ENCODE measurements at regions not wholly inside any gene's neighbourhood (a gene's known extent, or its start where the extent isn't known, plus 50 kb on each side); places are given as distances from the start of the nearest gene placed in this dataset.

DNA sequence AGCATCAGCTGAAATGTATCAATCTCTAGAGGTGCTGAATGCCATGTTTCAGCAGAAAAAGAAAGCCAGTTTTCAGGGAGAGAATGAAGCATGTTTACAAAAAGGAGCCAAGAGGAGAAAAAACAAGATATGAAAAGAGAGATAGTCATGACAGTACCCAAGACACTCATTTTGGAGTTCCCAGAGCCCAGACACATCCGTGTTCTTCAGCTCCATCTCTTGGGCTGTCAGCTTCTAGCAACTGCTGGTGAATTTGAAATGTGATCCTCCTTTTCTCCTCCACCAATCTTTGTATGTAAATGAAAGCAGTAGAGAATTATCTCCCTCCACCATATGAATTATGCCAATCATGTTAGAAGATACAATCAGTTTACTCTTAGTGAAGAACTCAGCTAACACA, 93.0 kb upstream of the SLC25A36 start:
- no peak for TF ChIP-seq KLF7 (tag by site-specific recombination; IDR thresholded peaks at IDR 0.05; ENCODE audit: borderline replicate concordance)
- TF ChIP-seq, protein P1, sequence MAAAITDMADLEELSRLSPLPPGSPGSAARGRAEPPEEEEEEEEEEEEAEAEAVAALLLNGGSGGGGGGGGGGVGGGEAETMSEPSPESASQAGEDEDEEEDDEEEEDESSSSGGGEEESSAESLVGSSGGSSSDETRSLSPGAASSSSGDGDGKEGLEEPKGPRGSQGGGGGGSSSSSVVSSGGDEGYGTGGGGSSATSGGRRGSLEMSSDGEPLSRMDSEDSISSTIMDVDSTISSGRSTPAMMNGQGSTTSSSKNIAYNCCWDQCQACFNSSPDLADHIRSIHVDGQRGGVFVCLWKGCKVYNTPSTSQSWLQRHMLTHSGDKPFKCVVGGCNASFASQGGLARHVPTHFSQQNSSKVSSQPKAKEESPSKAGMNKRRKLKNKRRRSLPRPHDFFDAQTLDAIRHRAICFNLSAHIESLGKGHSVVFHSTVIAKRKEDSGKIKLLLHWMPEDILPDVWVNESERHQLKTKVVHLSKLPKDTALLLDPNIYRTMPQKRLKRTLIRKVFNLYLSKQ (tag by site-specific recombination; IDR thresholded peaks at IDR 0.05; ENCODE audit: borderline replicate concordance), result no peak
- no peak for TF ChIP-seq ZEB2 (tag by site-specific recombination; IDR thresholded peaks at IDR 0.05)
- TF ChIP-seq ZNF138 (tag by site-specific recombination; IDR thresholded peaks at IDR 0.05; ENCODE audit: borderline replicate concordance), result no peak
- TF ChIP-seq KLF1 (tag by site-specific recombination; IDR thresholded peaks at IDR 0.05), result no peak
- no peak for TF ChIP-seq ZNF664 (tag by site-specific recombination; IDR thresholded peaks at IDR 0.05)
- no peak for TF ChIP-seq ZNF169 (tag by site-specific recombination; IDR thresholded peaks at IDR 0.05)
- TF ChIP-seq ZNF223 (tag by site-specific recombination; IDR thresholded peaks at IDR 0.05), result no peak
- TF ChIP-seq, protein P2, sequence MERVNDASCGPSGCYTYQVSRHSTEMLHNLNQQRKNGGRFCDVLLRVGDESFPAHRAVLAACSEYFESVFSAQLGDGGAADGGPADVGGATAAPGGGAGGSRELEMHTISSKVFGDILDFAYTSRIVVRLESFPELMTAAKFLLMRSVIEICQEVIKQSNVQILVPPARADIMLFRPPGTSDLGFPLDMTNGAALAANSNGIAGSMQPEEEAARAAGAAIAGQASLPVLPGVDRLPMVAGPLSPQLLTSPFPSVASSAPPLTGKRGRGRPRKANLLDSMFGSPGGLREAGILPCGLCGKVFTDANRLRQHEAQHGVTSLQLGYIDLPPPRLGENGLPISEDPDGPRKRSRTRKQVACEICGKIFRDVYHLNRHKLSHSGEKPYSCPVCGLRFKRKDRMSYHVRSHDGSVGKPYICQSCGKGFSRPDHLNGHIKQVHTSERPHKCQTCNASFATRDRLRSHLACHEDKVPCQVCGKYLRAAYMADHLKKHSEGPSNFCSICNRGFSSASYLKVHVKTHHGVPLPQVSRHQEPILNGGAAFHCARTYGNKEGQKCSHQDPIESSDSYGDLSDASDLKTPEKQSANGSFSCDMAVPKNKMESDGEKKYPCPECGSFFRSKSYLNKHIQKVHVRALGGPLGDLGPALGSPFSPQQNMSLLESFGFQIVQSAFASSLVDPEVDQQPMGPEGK (tag by site-specific recombination; IDR thresholded peaks at IDR 0.05), result no peak
- TF ChIP-seq, protein P3, sequence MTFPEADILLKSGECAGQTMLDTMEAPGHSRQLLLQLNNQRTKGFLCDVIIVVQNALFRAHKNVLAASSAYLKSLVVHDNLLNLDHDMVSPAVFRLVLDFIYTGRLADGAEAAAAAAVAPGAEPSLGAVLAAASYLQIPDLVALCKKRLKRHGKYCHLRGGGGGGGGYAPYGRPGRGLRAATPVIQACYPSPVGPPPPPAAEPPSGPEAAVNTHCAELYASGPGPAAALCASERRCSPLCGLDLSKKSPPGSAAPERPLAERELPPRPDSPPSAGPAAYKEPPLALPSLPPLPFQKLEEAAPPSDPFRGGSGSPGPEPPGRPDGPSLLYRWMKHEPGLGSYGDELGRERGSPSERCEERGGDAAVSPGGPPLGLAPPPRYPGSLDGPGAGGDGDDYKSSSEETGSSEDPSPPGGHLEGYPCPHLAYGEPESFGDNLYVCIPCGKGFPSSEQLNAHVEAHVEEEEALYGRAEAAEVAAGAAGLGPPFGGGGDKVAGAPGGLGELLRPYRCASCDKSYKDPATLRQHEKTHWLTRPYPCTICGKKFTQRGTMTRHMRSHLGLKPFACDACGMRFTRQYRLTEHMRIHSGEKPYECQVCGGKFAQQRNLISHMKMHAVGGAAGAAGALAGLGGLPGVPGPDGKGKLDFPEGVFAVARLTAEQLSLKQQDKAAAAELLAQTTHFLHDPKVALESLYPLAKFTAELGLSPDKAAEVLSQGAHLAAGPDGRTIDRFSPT (tag by site-specific recombination; IDR thresholded peaks at IDR 0.05), result no peak
- CTCF ChIA-PET, result no interaction called here

DNA sequence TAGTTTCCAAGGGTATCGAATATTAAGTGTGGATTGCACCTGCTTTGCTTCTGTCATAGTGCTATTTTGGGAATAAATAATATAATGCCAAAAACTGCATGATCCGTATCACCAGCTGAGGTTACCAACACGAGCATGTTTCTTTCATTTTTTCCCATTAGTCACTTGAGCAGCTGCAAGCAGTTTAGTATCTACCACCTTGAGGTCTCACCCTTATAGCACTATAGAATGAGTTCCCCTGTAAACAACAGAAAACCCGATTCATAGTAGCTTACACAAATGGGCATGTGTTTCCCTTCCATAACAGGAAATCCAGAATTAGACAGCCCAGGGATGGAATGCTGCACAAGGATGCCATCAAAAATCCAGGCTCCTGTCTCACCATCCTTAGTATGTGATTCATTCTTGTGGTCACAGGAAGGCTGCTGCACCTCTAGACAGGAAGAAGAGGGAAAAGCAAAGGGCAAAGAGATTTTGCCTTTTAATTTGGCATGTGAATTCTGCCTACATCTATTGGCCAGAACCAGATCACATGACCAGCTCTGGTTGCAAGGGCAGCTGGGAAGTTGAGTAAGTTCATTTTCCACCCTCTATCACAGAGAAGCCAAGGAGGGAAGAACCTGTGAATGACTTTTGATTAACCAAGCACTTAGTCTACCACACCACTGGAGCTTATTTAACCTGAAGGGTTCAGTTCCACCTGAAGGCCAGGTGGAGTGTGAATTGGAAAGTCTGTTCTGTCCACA, 91.3 kb upstream of the SLC25A36 start:
- H3K36me3 ChIP-seq (ENCODE audit: control insufficient read depth in 2 of 2, insufficient read depth in 1 of 2, low read length in 2 of 2), result no peaks in the 10 kb centered on the region
- ChIA-PET CTCF (interaction anchor here (0.7 kb wide), 1 partner anchor 381 kb away, joined by 3 read pairs; no protein-coding TSS in a partner anchor), POLR2A (no interaction called here)
- no peaks in the 10 kb centered on the region for H3K4me1 ChIP-seq (ENCODE audit: control insufficient read depth, insufficient read depth, low read length)
- no peak overlapping the region for H3K27ac ChIP-seq (ENCODE audit: extremely low read depth, low read depth, low read length)
- no peaks in the 10 kb centered on the region for H3K9me3 ChIP-seq (ENCODE audit: control insufficient read depth, insufficient read depth, low read depth, low read length)
- no peak overlapping the region for H3K4me3 ChIP-seq (ENCODE audit: low read depth, low read length)
- TF ChIP-seq, protein P4, sequence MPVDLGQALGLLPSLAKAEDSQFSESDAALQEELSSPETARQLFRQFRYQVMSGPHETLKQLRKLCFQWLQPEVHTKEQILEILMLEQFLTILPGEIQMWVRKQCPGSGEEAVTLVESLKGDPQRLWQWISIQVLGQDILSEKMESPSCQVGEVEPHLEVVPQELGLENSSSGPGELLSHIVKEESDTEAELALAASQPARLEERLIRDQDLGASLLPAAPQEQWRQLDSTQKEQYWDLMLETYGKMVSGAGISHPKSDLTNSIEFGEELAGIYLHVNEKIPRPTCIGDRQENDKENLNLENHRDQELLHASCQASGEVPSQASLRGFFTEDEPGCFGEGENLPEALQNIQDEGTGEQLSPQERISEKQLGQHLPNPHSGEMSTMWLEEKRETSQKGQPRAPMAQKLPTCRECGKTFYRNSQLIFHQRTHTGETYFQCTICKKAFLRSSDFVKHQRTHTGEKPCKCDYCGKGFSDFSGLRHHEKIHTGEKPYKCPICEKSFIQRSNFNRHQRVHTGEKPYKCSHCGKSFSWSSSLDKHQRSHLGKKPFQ (tag by site-specific recombination; IDR thresholded peaks at IDR 0.05), result no peak
- TF ChIP-seq ZNF354C (tag by site-specific recombination; IDR thresholded peaks at IDR 0.05; ENCODE audit: borderline replicate concordance, low read depth) (no peak), ZNF24 (tag by site-specific recombination; IDR thresholded peaks at IDR 0.05) (no peak), ZNF837 (tag by site-specific recombination; IDR thresholded peaks at IDR 0.05) (no peak), ZXDB (tag by site-specific recombination; IDR thresholded peaks at IDR 0.05) (no peak), ZNF670 (tag by site-specific recombination; IDR thresholded peaks at IDR 0.05; ENCODE audit: low read depth) (no peak), MYNN (tag by site-specific recombination; IDR thresholded peaks at IDR 0.05; ENCODE audit: borderline replicate concordance) (no peak), ZNF558 (tag by site-specific recombination; IDR thresholded peaks at IDR 0.05) (no peak), GFI1B (tag by site-specific recombination; IDR thresholded peaks at IDR 0.05) (no peak), ZNF529 (tag by site-specific recombination; IDR thresholded peaks at IDR 0.05; ENCODE audit: insufficient replicate concordance) (no peak), ZNF221 (tag by site-specific recombination; IDR thresholded peaks at IDR 0.05; ENCODE audit: borderline replicate concordance) (no peak)
- TF ChIP-seq, protein P5, sequence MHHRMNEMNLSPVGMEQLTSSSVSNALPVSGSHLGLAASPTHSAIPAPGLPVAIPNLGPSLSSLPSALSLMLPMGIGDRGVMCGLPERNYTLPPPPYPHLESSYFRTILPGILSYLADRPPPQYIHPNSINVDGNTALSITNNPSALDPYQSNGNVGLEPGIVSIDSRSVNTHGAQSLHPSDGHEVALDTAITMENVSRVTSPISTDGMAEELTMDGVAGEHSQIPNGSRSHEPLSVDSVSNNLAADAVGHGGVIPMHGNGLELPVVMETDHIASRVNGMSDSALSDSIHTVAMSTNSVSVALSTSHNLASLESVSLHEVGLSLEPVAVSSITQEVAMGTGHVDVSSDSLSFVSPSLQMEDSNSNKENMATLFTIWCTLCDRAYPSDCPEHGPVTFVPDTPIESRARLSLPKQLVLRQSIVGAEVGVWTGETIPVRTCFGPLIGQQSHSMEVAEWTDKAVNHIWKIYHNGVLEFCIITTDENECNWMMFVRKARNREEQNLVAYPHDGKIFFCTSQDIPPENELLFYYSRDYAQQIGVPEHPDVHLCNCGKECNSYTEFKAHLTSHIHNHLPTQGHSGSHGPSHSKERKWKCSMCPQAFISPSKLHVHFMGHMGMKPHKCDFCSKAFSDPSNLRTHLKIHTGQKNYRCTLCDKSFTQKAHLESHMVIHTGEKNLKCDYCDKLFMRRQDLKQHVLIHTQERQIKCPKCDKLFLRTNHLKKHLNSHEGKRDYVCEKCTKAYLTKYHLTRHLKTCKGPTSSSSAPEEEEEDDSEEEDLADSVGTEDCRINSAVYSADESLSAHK (tag by site-specific recombination; IDR thresholded peaks at IDR 0.05), result no peak
- TF ChIP-seq, protein P6, sequence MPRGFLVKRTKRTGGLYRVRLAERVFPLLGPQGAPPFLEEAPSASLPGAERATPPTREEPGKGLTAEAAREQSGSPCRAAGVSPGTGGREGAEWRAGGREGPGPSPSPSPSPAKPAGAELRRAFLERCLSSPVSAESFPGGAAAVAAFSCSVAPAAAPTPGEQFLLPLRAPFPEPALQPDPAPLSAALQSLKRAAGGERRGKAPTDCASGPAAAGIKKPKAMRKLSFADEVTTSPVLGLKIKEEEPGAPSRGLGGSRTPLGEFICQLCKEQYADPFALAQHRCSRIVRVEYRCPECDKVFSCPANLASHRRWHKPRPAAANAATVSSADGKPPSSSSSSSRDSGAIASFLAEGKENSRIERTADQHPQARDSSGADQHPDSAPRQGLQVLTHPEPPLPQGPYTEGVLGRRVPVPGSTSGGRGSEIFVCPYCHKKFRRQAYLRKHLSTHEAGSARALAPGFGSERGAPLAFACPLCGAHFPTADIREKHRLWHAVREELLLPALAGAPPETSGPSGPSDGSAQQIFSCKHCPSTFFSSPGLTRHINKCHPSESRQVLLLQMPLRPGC (tag by site-specific recombination; IDR thresholded peaks at IDR 0.05), result no peak

More for the DNA sequence above, 93.0 kb upstream of the SLC25A36 start:
- no peak overlapping the region for H3K4me3 ChIP-seq (ENCODE audit: low read depth, low read length)
- POLR2A ChIA-PET, result no interaction called here
- H3K27ac ChIP-seq (ENCODE audit: extremely low read depth, low read depth, low read length), result no peak overlapping the region
- no peaks in the 10 kb centered on the region for H3K36me3 ChIP-seq (ENCODE audit: control insufficient read depth in 2 of 2, insufficient read depth in 1 of 2, low read length in 2 of 2)
- no peaks in the 10 kb centered on the region for H3K4me1 ChIP-seq (ENCODE audit: control insufficient read depth, insufficient read depth, low read length)
- no peaks in the 10 kb centered on the region for H3K9me3 ChIP-seq (ENCODE audit: control insufficient read depth, insufficient read depth, low read depth, low read length)

Measured in HEK293 (cell line).